PC-3 (cell line): ENCODE measurements at regions not wholly inside any gene's neighbourhood (a gene's known extent, or its start where the extent isn't known, plus 50 kb on each side); places are given as distances from the start of the nearest gene placed in this dataset.

ENCODE experiments used
- ATAC-seq: fragments of 200-7000 bp; cut with Tn5 transposase; 2 replicates; pipeline ENCODE4 v1.9.1; 2020; ENCODE audit warnings: mild to moderate bottlenecking, moderate library complexity
- BruUV-seq: library from RNA; stranded (reverse); fragments of 400-500 nt; replicated peaks from 2 replicates; lab custom pipeline; 2021; lab: Mats Ljungman, UMichigan
- CTCF ChIA-PET: fragments of 300-600 bp; sonication (Branson Sonifier 250); formaldehyde crosslinking; loops from one replicate; lab custom pipeline; 2022; ENCODE audit warnings: antibody characterized with exemption; lab: Charles Lee
- POLR2A ChIA-PET: fragments of 300-600 bp; sonication (Branson Sonifier 250); formaldehyde crosslinking; loops from one replicate; lab custom pipeline; 2022; ENCODE audit warnings: antibody characterized with exemption; ENCODE audit not compliant: unreplicated experiment; lab: Charles Lee
- DNase-seq: peaks from one replicate; pipeline ENCODE4 v3.0.0-alpha.2; 2015
- H2AFZ ChIP-seq: fragments of 300-600 bp; sonication (generic); 2 replicates; pipeline ENCODE4 v1.6.0; 2016; ENCODE audit warnings: antibody characterized with exemption, low read length
- H3F3A ChIP-seq: fragments of 300-600 bp; sonication (generic); one replicate; pipeline ENCODE4 v1.6.0; 2017; ENCODE audit warnings: antibody characterized with exemption, low read length, control low read depth, mild to moderate bottlenecking; ENCODE audit not compliant: unreplicated experiment
- H3K27ac ChIP-seq: fragments of 300-600 bp; sonication (generic); 2 replicates; pipeline ENCODE4 v1.5.1; 2016; ENCODE audit warnings: mild to moderate bottlenecking, low read length
- H3K27me3 ChIP-seq: fragments of 300-600 bp; sonication (generic); 2 replicates; pipeline ENCODE4 v1.6.1; 2016; ENCODE audit warnings: low read length, mixed read lengths
- H3K36me3 ChIP-seq: fragments of 300-600 bp; sonication (generic); 2 replicates; pipeline ENCODE4 v1.6.1; 2016; ENCODE audit warnings: low read depth, mixed run types, low read length, mixed read lengths
- H3K4me1 ChIP-seq: fragments of 300-600 bp; sonication (generic); 2 replicates; pipeline ENCODE4 v1.5.1; 2016; ENCODE audit warnings: low read length; ENCODE audit not compliant: insufficient read depth
- H3K4me2 ChIP-seq: fragments of 300-600 bp; sonication (generic); 2 replicates; pipeline ENCODE4 v1.6.0; 2016; ENCODE audit warnings: low read length
- H3K4me3 ChIP-seq: fragments of 300-600 bp; sonication (generic); 2 replicates; pipeline ENCODE4 v1.5.1; 2016; ENCODE audit warnings: mild to moderate bottlenecking, low read length, mixed read lengths
- H3K79me2 ChIP-seq: fragments of 300-600 bp; sonication (generic); 2 replicates; pipeline ENCODE4 v1.6.1; 2017; ENCODE audit warnings: low read length, mixed read lengths
- H3K9ac ChIP-seq: fragments of 300-600 bp; sonication (generic); 2 replicates; pipeline ENCODE4 v1.6.0; 2016; ENCODE audit warnings: mild to moderate bottlenecking, low read length
- H3K9me2 ChIP-seq: fragments of 300-600 bp; sonication (generic); replicated peaks from 2 replicates; pipeline ENCODE4 v1.6.1; 2016; ENCODE audit warnings: mixed run types, low read length, mixed read lengths
- H3K9me3 ChIP-seq: fragments of 300-600 bp; sonication (generic); 2 replicates; pipeline ENCODE4 v1.6.1; 2016; ENCODE audit warnings: low read length, mixed read lengths
- H4K20me1 ChIP-seq: fragments of 300-600 bp; sonication (generic); 2 replicates; pipeline ENCODE4 v1.6.1; 2016; ENCODE audit warnings: low read length, mixed read lengths
- CTCF ChIP-seq: fragments of 300-600 bp; sonication (generic); conservative IDR thresholded peaks from 2 replicates; pipeline ENCODE4 v1.5.1; 2017; ENCODE audit warnings: antibody characterized with exemption, low read depth, mild to moderate bottlenecking, low read length
- EZH2 ChIP-seq: fragments of 300-600 bp; sonication (generic); IDR thresholded peaks from one replicate; pipeline ENCODE4 v1.6.1; 2017; ENCODE audit warnings: antibody characterized with exemption, mild to moderate bottlenecking, low read length; ENCODE audit not compliant: unreplicated experiment
- EZH2phosphoT487 ChIP-seq: fragments of 300-600 bp; sonication (generic); IDR thresholded peaks from 2 replicates; pipeline ENCODE4 v1.6.1; 2018; ENCODE audit warnings: mild to moderate bottlenecking, antibody characterized with exemption, low read length, borderline replicate concordance
- intact Hi-C: fragments of 100-400 bp; cut with micrococcal nuclease; formaldehyde crosslinking; loops from 2 replicates; pipeline ENCODE4 v1.9.0; 2023

GRCh38 chr6:77326711-77327110, 136.6 kb downstream of the HTR1B start:
- Histone ChIP-seq H4K20me1 (no peaks in the 10 kb centered on the region), H3K9me2 (no peaks in the 10 kb centered on the region), H3K79me2 (no peaks in the 10 kb centered on the region), H3K27ac (no peak overlapping the region), H3K4me1 (no peaks in the 10 kb centered on the region), H3K27me3 (no peaks in the 10 kb centered on the region), H2AFZ (no peak overlapping the region), H3K4me3 (no peak overlapping the region), H3K4me2 (no peak overlapping the region), H3F3A (no peaks in the 10 kb centered on the region), H3K9me3 (no peaks in the 10 kb centered on the region), H3K36me3 (no peaks in the 10 kb centered on the region), H3K9ac (no peak overlapping the region)
- intact Hi-C loops: no loop called here
- BruUV-seq: no TSS peak
- POLR2A ChIA-PET: no interaction called here
- TF ChIP-seq CTCF (no peak), EZH2phosphoT487 (no peak), EZH2 (no peak)
- DNase-seq: no peak
- no peak for ATAC-seq
- CTCF ChIA-PET: no interaction called here

GRCh38 chr6:77326029-77326428, 137.3 kb downstream of the HTR1B start:
- intact Hi-C loops: no loop called here
- no TSS peak for BruUV-seq
- H3K4me2 ChIP-seq: no peak overlapping the region
- no peaks in the 10 kb centered on the region for H3K4me1 ChIP-seq
- no peaks in the 10 kb centered on the region for H3K79me2 ChIP-seq
- no peaks in the 10 kb centered on the region for H3K9me3 ChIP-seq
- no peak overlapping the region for H3K4me3 ChIP-seq
- no peak for DNase-seq
- ATAC-seq: no peak
- no peaks in the 10 kb centered on the region for H4K20me1 ChIP-seq
- no peak overlapping the region for H3K9ac ChIP-seq
- no peaks in the 10 kb centered on the region for H3K9me2 ChIP-seq
- no peaks in the 10 kb centered on the region for H3K36me3 ChIP-seq
- no peak overlapping the region for H2AFZ ChIP-seq
- TF ChIP-seq EZH2 (no peak), EZH2phosphoT487 (no peak), CTCF (no peak)
- no peak overlapping the region for H3K27ac ChIP-seq
- H3F3A ChIP-seq: no peaks in the 10 kb centered on the region
- H3K27me3 ChIP-seq: no peaks in the 10 kb centered on the region
- ChIA-PET POLR2A (no interaction called here), CTCF (no interaction called here)

GRCh38 chr6:77324866-77325265, 138.4 kb downstream of the HTR1B start:
- Histone ChIP-seq H3K4me2 (no peak overlapping the region), H3K9ac (no peak overlapping the region), H3K36me3 (no peaks in the 10 kb centered on the region), H3K27ac (no peak overlapping the region), H3K79me2 (no peaks in the 10 kb centered on the region), H3K27me3 (no peaks in the 10 kb centered on the region), H3K4me3 (no peak overlapping the region), H2AFZ (no peak overlapping the region), H4K20me1 (no peaks in the 10 kb centered on the region), H3K4me1 (no peaks in the 10 kb centered on the region), H3K9me2 (no peaks in the 10 kb centered on the region), H3F3A (no peaks in the 10 kb centered on the region), H3K9me3 (no peaks in the 10 kb centered on the region)
- ATAC-seq (no peak), DNase-seq (no peak)
- POLR2A ChIA-PET: no interaction called here
- no TSS peak for BruUV-seq
- intact Hi-C loops: no loop called here
- TF ChIP-seq CTCF (no peak), EZH2 (no peak), EZH2phosphoT487 (no peak)
- CTCF ChIA-PET: no interaction called here
